GM23248 (cell line): ENCODE measurements at regions not wholly inside any gene's neighbourhood (a gene's known extent, or its start where the extent isn't known, plus 50 kb on each side); places are given as distances from the start of the nearest gene placed in this dataset.

ENCODE experiments used
- EZH2 ChIP-seq: fragments of 200-600 bp; sonication (generic); IDR thresholded peaks from 2 replicates; pipeline ENCODE4 v1.6.1; 2018; ENCODE audit warnings: antibody characterized with exemption, mild to moderate bottlenecking; ENCODE audit not compliant: insufficient read depth, poor library complexity, severe bottlenecking
- EZH2phosphoT487 ChIP-seq: fragments of 200-600 bp; sonication (generic); IDR thresholded peaks from 2 replicates; pipeline ENCODE4 v1.6.1; 2018; ENCODE audit warnings: antibody characterized with exemption, moderate library complexity, mild to moderate bottlenecking, low read depth; ENCODE audit not compliant: insufficient read depth

- TF ChIP-seq EZH2phosphoT487: no peak
- TF ChIP-seq EZH2: no peak
Measured at GRCh38 chrX:116657071-116657470, 194.3 kb upstream of the CT83 start.
